ENCODE measurements at regions not wholly inside any gene's neighbourhood (a gene's known extent, or its start where the extent isn't known, plus 50 kb on each side); places are given as distances from the start of the nearest gene placed in this dataset.

DNA sequence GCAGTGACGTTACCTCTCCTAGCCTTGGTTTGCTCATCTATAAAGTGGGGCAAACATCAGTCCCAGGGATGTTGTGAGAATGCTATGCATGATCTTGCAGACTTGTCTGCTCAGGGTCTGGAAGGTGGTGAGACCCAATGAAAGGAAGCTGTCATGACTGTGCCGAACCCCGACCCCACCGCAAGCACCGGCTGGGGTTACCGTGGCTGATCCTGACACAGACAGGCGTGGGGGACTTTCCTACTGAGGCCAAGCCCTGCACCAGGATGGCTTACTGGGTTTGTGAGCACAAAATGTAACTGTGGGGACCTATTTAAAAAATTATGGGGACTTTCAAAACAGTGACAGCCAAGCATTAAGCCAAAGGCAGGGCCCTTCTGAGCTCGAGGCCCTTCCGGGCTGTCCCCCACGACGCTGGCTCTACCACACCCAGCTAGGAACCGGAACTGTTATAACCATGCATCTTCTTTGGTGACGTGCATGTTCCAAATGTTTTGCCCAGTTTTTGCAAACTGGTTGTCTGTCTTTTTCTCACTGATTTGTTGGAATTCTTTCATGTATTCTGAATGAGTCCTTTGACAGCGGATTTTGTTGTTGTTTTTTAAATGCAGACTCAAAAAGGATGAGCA, 76.6 kb upstream of the PMEPA1 start:
- 93 to 95% methylated on average over 14 of the region's 14 CpGs for WGBS, 2 experiments

DNA sequence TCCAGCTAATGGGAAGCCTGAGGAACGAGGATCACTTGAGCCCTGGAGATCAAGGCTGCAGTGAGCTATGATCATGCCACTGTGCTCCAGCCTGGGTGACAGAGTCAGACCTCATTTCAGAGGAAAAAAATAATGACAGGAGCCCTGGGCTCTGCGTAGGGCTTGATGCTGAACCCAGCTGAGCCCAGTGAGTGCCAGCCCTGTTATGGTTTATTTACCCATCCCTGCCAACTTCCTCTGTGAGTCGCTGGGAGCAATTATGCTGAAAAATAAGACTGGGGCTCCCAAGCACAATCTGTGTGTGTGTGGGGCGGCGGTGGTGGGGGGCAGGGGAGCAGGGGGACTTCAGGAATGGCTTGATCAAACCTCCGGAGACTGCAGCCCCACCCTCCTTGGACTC, 75.9 kb upstream of the PMEPA1 start:
- Histone ChIP-seq H3K27ac (ENCODE audit: insufficient read depth, low read depth, low read length, poor library complexity, severe bottlenecking) (no peak overlapping the region), H3K4me3 (ENCODE audit: insufficient read depth, low read depth, low read length) (no peak overlapping the region), H3K36me3 (ENCODE audit: control insufficient read depth, insufficient read depth, low read length) (no peaks in the 10 kb centered on the region), H3K9me3 (ENCODE audit: control insufficient read depth, low read length) (no peaks in the 10 kb centered on the region), H3K27me3 (ENCODE audit: control insufficient read depth, insufficient read depth, low read length, poor library complexity, severe bottlenecking) (no peaks in the 10 kb centered on the region), H3K4me1 (ENCODE audit: control insufficient read depth, insufficient read depth, low read length) (no peaks in the 10 kb centered on the region)
- WGBS, 2 experiments: 88 to 94% methylated on average over 6 of the region's 6 CpGs

More for the DNA sequence above, 76.6 kb upstream of the PMEPA1 start:
- H3K36me3 ChIP-seq (ENCODE audit: control insufficient read depth, insufficient read depth, low read length): no peaks in the 10 kb centered on the region
- H3K27ac ChIP-seq (ENCODE audit: insufficient read depth, low read depth, low read length, poor library complexity, severe bottlenecking): no peak overlapping the region
- no peaks in the 10 kb centered on the region for H3K4me1 ChIP-seq (ENCODE audit: control insufficient read depth, insufficient read depth, low read length)
- H3K4me3 ChIP-seq (ENCODE audit: insufficient read depth, low read depth, low read length): no peak overlapping the region
- H3K9me3 ChIP-seq (ENCODE audit: control insufficient read depth, low read length): no peaks in the 10 kb centered on the region
- no peaks in the 10 kb centered on the region for H3K27me3 ChIP-seq (ENCODE audit: control insufficient read depth, insufficient read depth, low read length, poor library complexity, severe bottlenecking)

- Histone ChIP-seq H3K36me3 (ENCODE audit: control insufficient read depth, insufficient read depth, low read length) (no peaks in the 10 kb centered on the region), H3K4me3 (ENCODE audit: insufficient read depth, low read depth, low read length) (no peak overlapping the region), H3K27me3 (ENCODE audit: control insufficient read depth, insufficient read depth, low read length, poor library complexity, severe bottlenecking) (no peaks in the 10 kb centered on the region), H3K27ac (ENCODE audit: insufficient read depth, low read depth, low read length, poor library complexity, severe bottlenecking) (no peak overlapping the region), H3K9me3 (ENCODE audit: control insufficient read depth, low read length) (no peaks in the 10 kb centered on the region), H3K4me1 (ENCODE audit: control insufficient read depth, insufficient read depth, low read length) (no peaks in the 10 kb centered on the region)
- 91 to 95% methylated on average over 4 of the region's 4 CpGs for WGBS, 2 experiments
Observed at GRCh38 chr20:57785061-57785460, 75.2 kb upstream of the PMEPA1 start.

DNA sequence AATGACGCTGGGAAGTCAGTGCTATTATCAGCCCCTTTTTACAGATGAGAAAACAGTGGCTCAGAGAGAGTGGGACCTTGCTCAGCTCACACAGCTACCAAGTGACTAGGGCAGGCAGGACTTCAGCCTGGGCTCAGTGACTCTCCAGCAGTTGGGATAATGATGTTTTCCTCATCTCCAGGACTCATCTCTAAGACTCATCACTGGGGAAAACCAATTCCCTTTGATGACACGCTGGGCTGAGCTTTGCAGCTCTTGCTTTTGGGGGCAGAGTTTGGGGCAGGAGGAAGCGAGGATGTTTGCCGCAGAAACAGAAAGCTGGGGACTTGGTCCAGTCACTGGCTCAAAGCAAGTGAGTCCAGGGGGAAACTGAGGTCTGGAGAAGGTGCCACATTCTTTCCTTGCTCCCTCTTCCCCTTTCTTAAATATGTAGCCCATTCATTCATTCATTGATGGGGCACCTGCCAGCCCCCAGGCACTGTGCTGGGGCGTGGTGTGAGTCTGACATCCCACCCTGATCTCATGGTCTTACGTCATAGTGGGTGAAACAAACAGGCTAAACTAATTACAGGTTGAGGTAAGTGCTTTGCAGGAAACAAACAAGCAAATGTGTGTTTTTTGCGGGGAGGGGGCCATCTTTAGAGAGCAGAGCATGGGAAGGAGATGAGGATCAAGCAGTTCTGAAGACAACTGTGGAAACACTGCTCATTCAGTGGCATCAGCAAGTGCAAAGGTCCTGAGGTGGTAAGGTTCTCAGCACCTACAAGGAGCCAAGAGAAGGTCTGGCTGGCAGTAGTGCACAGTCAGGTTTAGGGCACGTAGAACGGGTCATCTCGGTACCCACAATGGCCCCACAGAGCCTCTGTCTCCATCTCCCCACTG, 74.4 kb upstream of the PMEPA1 start:
- H3K27ac ChIP-seq (ENCODE audit: insufficient read depth, low read depth, low read length, poor library complexity, severe bottlenecking): no peak overlapping the region
- H3K4me3 ChIP-seq (ENCODE audit: insufficient read depth, low read depth, low read length): no peak overlapping the region
- no peaks in the 10 kb centered on the region for H3K4me1 ChIP-seq (ENCODE audit: control insufficient read depth, insufficient read depth, low read length)
- no peaks in the 10 kb centered on the region for H3K36me3 ChIP-seq (ENCODE audit: control insufficient read depth, insufficient read depth, low read length)
- WGBS, 2 experiments: 91 to 94% methylated on average over 10 of the region's 10 CpGs
- H3K27me3 ChIP-seq (ENCODE audit: control insufficient read depth, insufficient read depth, low read length, poor library complexity, severe bottlenecking): no peaks in the 10 kb centered on the region
- no peaks in the 10 kb centered on the region for H3K9me3 ChIP-seq (ENCODE audit: control insufficient read depth, low read length)

DNA sequence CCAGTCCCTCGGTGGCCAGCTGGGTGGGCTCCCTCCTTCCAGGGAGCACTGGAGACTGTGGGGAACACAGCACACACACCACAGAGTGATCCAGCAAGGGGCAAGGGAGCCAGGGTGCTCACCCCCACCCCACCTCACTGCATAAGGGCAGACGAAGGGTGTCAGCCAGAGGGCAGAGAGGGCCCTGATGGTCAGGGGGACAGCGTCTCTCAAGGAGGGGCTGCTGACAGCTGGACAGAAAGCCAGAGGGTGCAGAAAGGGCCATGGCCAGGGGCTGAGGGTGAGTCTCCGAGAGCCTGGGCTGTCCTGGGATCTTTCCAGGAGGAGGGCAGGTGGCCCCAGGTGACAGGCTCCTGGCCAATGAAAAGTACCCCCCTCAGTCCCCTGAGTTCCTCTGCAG, 73.4 kb upstream of the PMEPA1 start:
- no peak overlapping the region for H3K4me3 ChIP-seq (ENCODE audit: insufficient read depth, low read depth, low read length)
- H3K36me3 ChIP-seq (ENCODE audit: control insufficient read depth, insufficient read depth, low read length): no peaks in the 10 kb centered on the region
- no peak overlapping the region for H3K27ac ChIP-seq (ENCODE audit: insufficient read depth, low read depth, low read length, poor library complexity, severe bottlenecking)
- WGBS, 2 experiments: 89 to 93% methylated on average over 4 of the region's 4 CpGs
- H3K27me3 ChIP-seq (ENCODE audit: control insufficient read depth, insufficient read depth, low read length, poor library complexity, severe bottlenecking): no peaks in the 10 kb centered on the region
- H3K4me1 ChIP-seq (ENCODE audit: control insufficient read depth, insufficient read depth, low read length): no peaks in the 10 kb centered on the region
- no peaks in the 10 kb centered on the region for H3K9me3 ChIP-seq (ENCODE audit: control insufficient read depth, low read length)

DNA sequence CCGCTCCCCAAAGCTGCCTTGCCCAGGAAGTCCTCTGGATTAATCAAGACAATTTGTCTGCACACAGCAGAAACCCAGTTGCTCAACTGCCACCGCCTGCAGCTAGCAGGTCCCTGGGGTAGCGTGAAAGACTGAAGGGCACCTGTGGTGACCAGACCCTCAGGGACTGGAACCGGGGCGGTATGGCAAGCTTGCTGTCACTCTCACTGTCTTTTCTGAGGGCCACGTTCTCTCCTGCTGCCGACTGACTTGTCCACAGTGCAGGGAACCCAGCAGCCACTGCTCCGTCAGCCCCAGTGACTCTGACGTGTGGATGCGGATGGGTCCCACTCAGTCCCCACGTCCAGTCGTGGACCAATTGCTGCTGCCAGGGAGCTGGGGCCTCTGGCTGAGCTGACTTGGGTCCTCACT, 72.8 kb upstream of the PMEPA1 start:
- 86 to 88% methylated on average over 11 of the region's 12 CpGs for WGBS, 2 experiments
- H3K4me1 ChIP-seq (ENCODE audit: control insufficient read depth, insufficient read depth, low read length): no peaks in the 10 kb centered on the region
- H3K9me3 ChIP-seq (ENCODE audit: control insufficient read depth, low read length): no peaks in the 10 kb centered on the region
- no peak overlapping the region for H3K4me3 ChIP-seq (ENCODE audit: insufficient read depth, low read depth, low read length)
- no peaks in the 10 kb centered on the region for H3K36me3 ChIP-seq (ENCODE audit: control insufficient read depth, insufficient read depth, low read length)
- H3K27me3 ChIP-seq (ENCODE audit: control insufficient read depth, insufficient read depth, low read length, poor library complexity, severe bottlenecking): no peaks in the 10 kb centered on the region
- no peak overlapping the region for H3K27ac ChIP-seq (ENCODE audit: insufficient read depth, low read depth, low read length, poor library complexity, severe bottlenecking)

DNA sequence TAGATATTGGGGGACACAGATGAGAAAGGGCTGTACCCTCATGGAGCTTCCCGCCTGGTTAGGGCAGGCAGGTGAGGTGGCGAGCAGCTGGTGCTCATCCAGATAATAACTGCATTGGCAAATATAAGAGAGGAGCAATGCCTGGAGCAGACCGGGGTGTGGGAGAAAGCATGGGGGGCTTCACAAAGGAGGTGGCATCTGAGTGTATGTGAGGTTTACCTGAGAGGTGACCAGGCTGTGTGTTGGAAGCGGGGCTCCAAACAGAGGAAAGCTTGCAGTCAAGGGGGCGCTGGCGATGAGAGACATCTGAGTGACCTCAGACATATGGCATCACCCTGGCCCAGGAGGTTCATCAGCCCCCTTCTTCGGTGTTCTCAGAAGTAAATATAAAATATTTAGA, 72.1 kb upstream of the PMEPA1 start:
- no peaks in the 10 kb centered on the region for H3K9me3 ChIP-seq (ENCODE audit: control insufficient read depth, low read length)
- H3K4me1 ChIP-seq (ENCODE audit: control insufficient read depth, insufficient read depth, low read length): no peaks in the 10 kb centered on the region
- 86 to 87% methylated on average over 7 of the region's 7 CpGs for WGBS, 2 experiments
- no peaks in the 10 kb centered on the region for H3K36me3 ChIP-seq (ENCODE audit: control insufficient read depth, insufficient read depth, low read length)
- no peak overlapping the region for H3K27ac ChIP-seq (ENCODE audit: insufficient read depth, low read depth, low read length, poor library complexity, severe bottlenecking)
- no peak overlapping the region for H3K4me3 ChIP-seq (ENCODE audit: insufficient read depth, low read depth, low read length)
- no peaks in the 10 kb centered on the region for H3K27me3 ChIP-seq (ENCODE audit: control insufficient read depth, insufficient read depth, low read length, poor library complexity, severe bottlenecking)

DNA sequence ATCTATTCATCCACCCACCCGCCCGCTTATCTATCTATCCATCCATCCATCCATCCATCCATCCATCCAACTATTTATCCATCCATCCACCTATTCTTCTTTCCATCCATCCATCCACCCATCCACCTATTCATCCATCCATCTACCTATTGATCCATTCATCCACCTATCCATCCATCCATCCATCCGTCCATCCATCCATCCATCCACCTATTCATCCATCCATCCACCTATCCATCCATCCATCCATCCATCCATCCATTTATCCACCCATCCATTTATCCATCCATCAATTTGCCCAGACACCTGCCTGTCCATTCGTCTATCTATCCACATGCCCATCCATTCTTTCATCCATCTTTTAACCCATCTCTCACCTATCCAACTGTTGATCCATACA, 71.1 kb upstream of the PMEPA1 start:
- Histone ChIP-seq H3K4me3 (ENCODE audit: insufficient read depth, low read depth, low read length) (no peak overlapping the region), H3K4me1 (ENCODE audit: control insufficient read depth, insufficient read depth, low read length) (no peaks in the 10 kb centered on the region), H3K27ac (ENCODE audit: insufficient read depth, low read depth, low read length, poor library complexity, severe bottlenecking) (no peak overlapping the region), H3K27me3 (ENCODE audit: control insufficient read depth, insufficient read depth, low read length, poor library complexity, severe bottlenecking) (no peaks in the 10 kb centered on the region), H3K36me3 (ENCODE audit: control insufficient read depth, insufficient read depth, low read length) (no peaks in the 10 kb centered on the region), H3K9me3 (ENCODE audit: control insufficient read depth, low read length) (no peaks in the 10 kb centered on the region)
- WGBS, 2 experiments: 86 to 87% methylated on average over 4 of the region's 4 CpGs

DNA sequence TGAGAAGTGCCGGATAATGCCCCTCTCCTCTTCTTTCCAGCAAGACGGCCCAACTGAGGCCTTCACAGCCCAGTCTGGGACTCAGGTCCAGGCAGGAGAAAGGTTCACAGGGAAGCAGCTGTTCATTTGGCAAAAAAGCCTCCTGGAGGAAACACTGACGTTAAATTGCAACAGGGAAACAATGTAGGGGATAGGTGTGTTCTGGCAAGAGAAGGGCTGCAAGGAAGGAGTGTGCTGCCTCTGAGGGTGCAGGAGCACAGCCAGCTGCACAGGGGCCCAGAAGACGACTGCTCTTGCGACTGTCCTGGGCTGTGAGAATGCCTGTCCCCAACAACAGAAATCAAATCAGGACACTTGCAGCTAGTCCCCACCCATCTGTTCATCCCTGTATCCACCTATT, 70.6 kb upstream of the PMEPA1 start:
- Histone ChIP-seq H3K9me3 (ENCODE audit: control insufficient read depth, low read length) (no peaks in the 10 kb centered on the region), H3K36me3 (ENCODE audit: control insufficient read depth, insufficient read depth, low read length) (no peaks in the 10 kb centered on the region), H3K27ac (ENCODE audit: insufficient read depth, low read depth, low read length, poor library complexity, severe bottlenecking) (no peak overlapping the region), H3K4me3 (ENCODE audit: insufficient read depth, low read depth, low read length) (no peak overlapping the region), H3K27me3 (ENCODE audit: control insufficient read depth, insufficient read depth, low read length, poor library complexity, severe bottlenecking) (no peaks in the 10 kb centered on the region), H3K4me1 (ENCODE audit: control insufficient read depth, insufficient read depth, low read length) (no peaks in the 10 kb centered on the region)
- WGBS, 2 experiments: 89 to 92% methylated on average over 5 of the region's 5 CpGs

GRCh38 chr20:57779401-57780003, 69.7 kb upstream of the PMEPA1 start:
- H3K27ac ChIP-seq (ENCODE audit: insufficient read depth, low read depth, low read length, poor library complexity, severe bottlenecking): no peak overlapping the region
- 81 to 82% methylated on average over 9 of the region's 9 CpGs for WGBS, 2 experiments
- H3K36me3 ChIP-seq (ENCODE audit: control insufficient read depth, insufficient read depth, low read length): no peaks in the 10 kb centered on the region
- no peaks in the 10 kb centered on the region for H3K9me3 ChIP-seq (ENCODE audit: control insufficient read depth, low read length)
- H3K4me1 ChIP-seq (ENCODE audit: control insufficient read depth, insufficient read depth, low read length): no peaks in the 10 kb centered on the region
- no peak overlapping the region for H3K4me3 ChIP-seq (ENCODE audit: insufficient read depth, low read depth, low read length)
- no peaks in the 10 kb centered on the region for H3K27me3 ChIP-seq (ENCODE audit: control insufficient read depth, insufficient read depth, low read length, poor library complexity, severe bottlenecking)

Data from ectodermal cell (in vitro differentiated cells).